NCI-H82 (cell line): ENCODE measurements at regions not wholly inside any gene's neighbourhood (a gene's known extent, or its start where the extent isn't known, plus 50 kb on each side); places are given as distances from the start of the nearest gene placed in this dataset.

Experiments used
- DNase-seq: peaks from one replicate; lab custom pipeline; 2025; lab: John Stamatoyannopoulos, UW

- no peak for DNase-seq
These were observed 206.3 kb downstream of the THBS2 start for GRCh38 chr6:169047345-169047744.

- DNase-seq, result no peak
These were observed 207.0 kb downstream of the THBS2 start for GRCh38 chr6:169046483-169047192.

- DNase-seq, result no peak
These were observed 207.6 kb downstream of the THBS2 start for GRCh38 chr6:169046021-169046420.

- DNase-seq, result no peak
These were observed 208.2 kb downstream of the THBS2 start for GRCh38 chr6:169045486-169045885.

GRCh38 chr6:169044381-169045230 lies 209.0 kb downstream of the THBS2 start:
- DNase-seq, result no peak

GRCh38 chr6:169042061-169042460 lies 211.6 kb downstream of the THBS2 start:
- DNase-seq, result no peak

GRCh38 chr6:169041078-169041477 lies 212.6 kb downstream of the THBS2 start:
- DNase-seq, result no peak

GRCh38 chr6:169038691-169039090 lies 215.0 kb downstream of the THBS2 start:
- no peak for DNase-seq

- DNase-seq, result no peak
These were observed 218.0 kb downstream of the THBS2 start for GRCh38 chr6:169035385-169036240.

GRCh38 chr6:169034516-169035167 lies 219.0 kb downstream of the THBS2 start:
- no peak for DNase-seq

- no peak for DNase-seq
These were observed 223.8 kb downstream of the THBS2 start for GRCh38 chr6:169029861-169030260.

GRCh38 chr6:169028343-169028742 lies 225.3 kb downstream of the THBS2 start:
- DNase-seq, result no peak

- DNase-seq, result no peak
These were observed 227.5 kb downstream of the THBS2 start for GRCh38 chr6:169026175-169026574.

GRCh38 chr6:169024047-169024660 lies 229.5 kb downstream of the THBS2 start:
- no peak for DNase-seq

GRCh38 chr6:169023161-169023874 lies 230.3 kb downstream of the THBS2 start:
- DNase-seq, result no peak

GRCh38 chr6:169022079-169022478 lies 231.6 kb downstream of the THBS2 start:
- no peak for DNase-seq

GRCh38 chr6:169020821-169021220 lies 232.8 kb downstream of the THBS2 start:
- no peak for DNase-seq

GRCh38 chr6:169019727-169020491 lies 233.7 kb downstream of the THBS2 start:
- DNase-seq, result no peak

GRCh38 chr6:169019111-169019510 lies 234.5 kb downstream of the THBS2 start:
- no peak for DNase-seq

GRCh38 chr6:169016758-169017157 lies 236.9 kb downstream of the THBS2 start:
- no peak for DNase-seq
